Cerebellar cortex (tissue), 1 donor: ENCODE measurements at regions not wholly inside any gene's neighbourhood (a gene's known extent, or its start where the extent isn't known, plus 50 kb on each side); places are given as distances from the start of the nearest gene placed in this dataset.

Experiments
- DNase-seq: peaks from one replicate; pipeline ENCODE4 v3.0.0-alpha.2; 2015; ENCODE audit warnings: low spot score

GRCh38 chr5:142433526-142434321 lies 108.9 kb upstream of the SPRY4 start:
- no peak for DNase-seq

GRCh38 chr5:142432961-142433360 lies 108.1 kb upstream of the SPRY4 start:
- no peak for DNase-seq

GRCh38 chr5:142432369-142432863 lies 107.6 kb upstream of the SPRY4 start:
- DNase-seq, result no peak

- no peak for DNase-seq
Observed at GRCh38 chr5:142428773-142429473, 104.1 kb upstream of the SPRY4 start.

- no peak for DNase-seq
Observed at GRCh38 chr5:142428036-142428772, 103.4 kb upstream of the SPRY4 start.

GRCh38 chr5:142427529-142427928 lies 102.7 kb upstream of the SPRY4 start:
- no peak for DNase-seq

- no peak for DNase-seq
Observed at GRCh38 chr5:142427015-142427364, 102.2 kb upstream of the SPRY4 start.

- peak; percentile 89 for DNase-seq
Observed at GRCh38 chr5:142426129-142427014, 101.6 kb upstream of the SPRY4 start.

GRCh38 chr5:142425286-142426065 lies 100.7 kb upstream of the SPRY4 start:
- DNase-seq, result no peak

GRCh38 chr5:142422429-142422828 lies 97.6 kb upstream of the SPRY4 start:
- no peak for DNase-seq

GRCh38 chr5:142421621-142422397 lies 97.0 kb upstream of the SPRY4 start:
- DNase-seq, result no peak

- no peak for DNase-seq
Observed at GRCh38 chr5:142421228-142421617, 96.4 kb upstream of the SPRY4 start.

- no peak for DNase-seq
Observed at GRCh38 chr5:142420561-142421227, 95.9 kb upstream of the SPRY4 start.

- DNase-seq, result no peak
Observed at GRCh38 chr5:142412581-142412980, 87.8 kb upstream of the SPRY4 start.

GRCh38 chr5:142411656-142412425 lies 87.0 kb upstream of the SPRY4 start:
- DNase-seq, result no peak

GRCh38 chr5:142411103-142411502 lies 86.3 kb upstream of the SPRY4 start:
- DNase-seq, result no peak

- DNase-seq, result no peak
Observed at GRCh38 chr5:142408981-142409481, 84.2 kb upstream of the SPRY4 start.

- no peak for DNase-seq
Observed at GRCh38 chr5:142408536-142408935, 83.7 kb upstream of the SPRY4 start.
